ENCODE measurements at regions not wholly inside any gene's neighbourhood (a gene's known extent, or its start where the extent isn't known, plus 50 kb on each side); places are given as distances from the start of the nearest gene placed in this dataset. TPM values are rescaled to one million over a fixed set of nuclear protein-coding genes. Genes with fewer than 3 reads are reported as not detected.

GRCh38 chr2:64402876-64403275, 51.1 kb upstream of the LGALSL start:
- H3K4me3 ChIP-seq (ENCODE audit: insufficient read depth, low read length), result no peak overlapping the region
- peak; percentile 65 for DNase-seq (ENCODE audit: insufficient read length, low spot score, missing footprints)
- no peak for TF ChIP-seq CTCF (IDR thresholded peaks at IDR 0.05; ENCODE audit: extremely low read depth, low read depth, low read length)
- H3K27me3 ChIP-seq (ENCODE audit: insufficient read depth, low read length), result peaks cover under 1% of the 10 kb centered on the region
- H3K9me3 ChIP-seq (ENCODE audit: low read depth, low read length), result no peaks in the 10 kb centered on the region
- no peaks in the 10 kb centered on the region for H3K79me2 ChIP-seq (ENCODE audit: insufficient read depth, low read length)
- no peak overlapping the region for H3K27ac ChIP-seq (ENCODE audit: low read depth, low read length)
- H3K4me2 ChIP-seq (ENCODE audit: insufficient read depth, low read length), result no peak overlapping the region
- no peak overlapping the region for H2AFZ ChIP-seq (ENCODE audit: low read length)
- H3K36me3 ChIP-seq (ENCODE audit: insufficient read depth, low read length), result no peaks in the 10 kb centered on the region
- H3K4me1 ChIP-seq (ENCODE audit: insufficient read depth, low read length), result peaks cover 16% of the 10 kb centered on the region
- no peaks in the 10 kb centered on the region for H4K20me1 ChIP-seq (ENCODE audit: insufficient read depth, low read length)

GRCh38 chr2:64403426-64403825, 50.5 kb upstream of the LGALSL start:
- DNase-seq (ENCODE audit: insufficient read length, low spot score, missing footprints), result no peak
- H3K27me3 ChIP-seq (ENCODE audit: insufficient read depth, low read length), result peaks cover 4% of the 10 kb centered on the region
- peak overlapping the region; percentile 91 for H2AFZ ChIP-seq (ENCODE audit: low read length)
- H3K79me2 ChIP-seq (ENCODE audit: insufficient read depth, low read length), result no peaks in the 10 kb centered on the region
- H3K4me1 ChIP-seq (ENCODE audit: insufficient read depth, low read length), result peaks cover 16% of the 10 kb centered on the region
- peak overlapping the region; percentile 14 for H3K4me3 ChIP-seq (ENCODE audit: insufficient read depth, low read length)
- TF ChIP-seq CTCF (IDR thresholded peaks at IDR 0.05; ENCODE audit: extremely low read depth, low read depth, low read length), result no peak
- no peaks in the 10 kb centered on the region for H4K20me1 ChIP-seq (ENCODE audit: insufficient read depth, low read length)
- no peak overlapping the region for H3K27ac ChIP-seq (ENCODE audit: low read depth, low read length)
- peak overlapping the region; percentile 64 for H3K4me2 ChIP-seq (ENCODE audit: insufficient read depth, low read length)
- H3K36me3 ChIP-seq (ENCODE audit: insufficient read depth, low read length), result no peaks in the 10 kb centered on the region
- H3K9me3 ChIP-seq (ENCODE audit: low read depth, low read length), result no peaks in the 10 kb centered on the region

GRCh38 chr2:64404002-64404731, 49.8 kb upstream of the LGALSL start:
- peak overlapping the region; percentile 14 for H3K4me3 ChIP-seq (ENCODE audit: insufficient read depth, low read length)
- H3K79me2 ChIP-seq (ENCODE audit: insufficient read depth, low read length), result no peaks in the 10 kb centered on the region
- no peaks in the 10 kb centered on the region for H3K36me3 ChIP-seq (ENCODE audit: insufficient read depth, low read length)
- no peaks in the 10 kb centered on the region for H3K9me3 ChIP-seq (ENCODE audit: low read depth, low read length)
- DNase-seq (ENCODE audit: insufficient read length, low spot score, missing footprints), result peak; percentile 81
- H3K4me1 ChIP-seq (ENCODE audit: insufficient read depth, low read length), result peaks cover 16% of the 10 kb centered on the region
- H3K27me3 ChIP-seq (ENCODE audit: insufficient read depth, low read length), result peaks cover 7% of the 10 kb centered on the region
- H2AFZ ChIP-seq (ENCODE audit: low read length), result peak overlapping the region; percentile 91
- no peak for TF ChIP-seq CTCF (IDR thresholded peaks at IDR 0.05; ENCODE audit: extremely low read depth, low read depth, low read length)
- H3K4me2 ChIP-seq (ENCODE audit: insufficient read depth, low read length), result peak overlapping the region; percentile 64
- H3K27ac ChIP-seq (ENCODE audit: low read depth, low read length), result peak overlapping the region; percentile 44
- no peaks in the 10 kb centered on the region for H4K20me1 ChIP-seq (ENCODE audit: insufficient read depth, low read length)

Small RNA genes in the stretch of these regions (small RNA-seq; reads per million reads assigned to genes)
- not detected for gene AC012368.3
- gene MIR4433B, result not detected

Measured in osteoblast (primary cell).